Naive B cell (primary cell): ENCODE measurements at regions not wholly inside any gene's neighbourhood (a gene's known extent, or its start where the extent isn't known, plus 50 kb on each side); places are given as distances from the start of the nearest gene placed in this dataset.

Experiments
- ATAC-seq, 2 donors: fragments of 150-1000 bp; cut with Tn5 transposase; 2 replicates each; pipeline ENCODE4 v1.10.0; 2021; ENCODE audit warnings: low read depth in 2 of 2, mild to moderate bottlenecking in 2 of 2, moderate library complexity in 2 of 2
- DNase-seq: peaks from one replicate; pipeline ENCODE4 v3.0.0; 2022
- H3K27ac Mint-ChIP-seq, 6 donors: one replicate each; pipeline ENCODE4 v1.8.0; 2020 to 2022; ENCODE audit warnings: mild to moderate bottlenecking in 6 of 6, mixed read lengths in 6 of 6, moderate library complexity in 5 of 6, inconsistent platforms in 2 of 6
- H3K27me3 Mint-ChIP-seq, 3 donors: one replicate each; pipeline ENCODE4 v1.8.0; 2021 to 2022; ENCODE audit warnings: mixed read lengths in 3 of 3, mild to moderate bottlenecking in 1 of 3
- H3K36me3 Mint-ChIP-seq, 2 donors: one replicate each; pipeline ENCODE4 v1.8.0; 2020 to 2022; ENCODE audit warnings: mixed read lengths in 2 of 2, inconsistent platforms in 1 of 2, mild to moderate bottlenecking in 1 of 2
- H3K4me1 Mint-ChIP-seq, 3 donors: one replicate each; pipeline ENCODE4 v1.8.0; 2020 to 2022; ENCODE audit warnings: mixed read lengths in 3 of 3, inconsistent platforms in 1 of 3, mild to moderate bottlenecking in 1 of 3, moderate library complexity in 1 of 3
- H3K4me3 Mint-ChIP-seq, 8 donors: one replicate each; pipeline ENCODE4 v1.8.0; 2020 to 2022; ENCODE audit warnings: mild to moderate bottlenecking in 8 of 8, mixed read lengths in 8 of 8, moderate library complexity in 8 of 8, inconsistent platforms in 2 of 8
- H3K9me3 Mint-ChIP-seq, 7 donors: one replicate each; pipeline ENCODE4 v1.8.0; 2020 to 2022; ENCODE audit warnings: mixed read lengths in 7 of 7, mild to moderate bottlenecking in 5 of 7, inconsistent platforms in 2 of 7, moderate library complexity in 1 of 7

GRCh38 chr7:116353647-116354046, 143.3 kb downstream of the TES start:
- H3K4me1 Mint-ChIP-seq, result no peaks in the 10 kb centered on the region
- H3K9me3 Mint-ChIP-seq, result peaks cover 0 to 4% (median 0%) of the 10 kb centered on the region in 7 donors
- no peaks in the 10 kb centered on the region for H3K36me3 Mint-ChIP-seq
- no peak for DNase-seq
- no peak overlapping the region for H3K27ac Mint-ChIP-seq
- peaks cover 6 to 12% (median 9%) of the 10 kb centered on the region in 3 donors for H3K27me3 Mint-ChIP-seq
- no peak for ATAC-seq
- no peak overlapping the region for H3K4me3 Mint-ChIP-seq

GRCh38 chr7:116354171-116354545, 143.8 kb downstream of the TES start:
- H3K36me3 Mint-ChIP-seq, result no peaks in the 10 kb centered on the region
- H3K27me3 Mint-ChIP-seq, result peaks cover under 1 to 9% (median 7%) of the 10 kb centered on the region in 3 donors
- no peak overlapping the region for H3K4me3 Mint-ChIP-seq
- H3K27ac Mint-ChIP-seq, result no peak overlapping the region
- no peaks in the 10 kb centered on the region for H3K4me1 Mint-ChIP-seq
- DNase-seq (no peak), ATAC-seq (no peak)
- H3K9me3 Mint-ChIP-seq, result peaks cover 0 to under 1% (median 0%) of the 10 kb centered on the region in 7 donors

DNA sequence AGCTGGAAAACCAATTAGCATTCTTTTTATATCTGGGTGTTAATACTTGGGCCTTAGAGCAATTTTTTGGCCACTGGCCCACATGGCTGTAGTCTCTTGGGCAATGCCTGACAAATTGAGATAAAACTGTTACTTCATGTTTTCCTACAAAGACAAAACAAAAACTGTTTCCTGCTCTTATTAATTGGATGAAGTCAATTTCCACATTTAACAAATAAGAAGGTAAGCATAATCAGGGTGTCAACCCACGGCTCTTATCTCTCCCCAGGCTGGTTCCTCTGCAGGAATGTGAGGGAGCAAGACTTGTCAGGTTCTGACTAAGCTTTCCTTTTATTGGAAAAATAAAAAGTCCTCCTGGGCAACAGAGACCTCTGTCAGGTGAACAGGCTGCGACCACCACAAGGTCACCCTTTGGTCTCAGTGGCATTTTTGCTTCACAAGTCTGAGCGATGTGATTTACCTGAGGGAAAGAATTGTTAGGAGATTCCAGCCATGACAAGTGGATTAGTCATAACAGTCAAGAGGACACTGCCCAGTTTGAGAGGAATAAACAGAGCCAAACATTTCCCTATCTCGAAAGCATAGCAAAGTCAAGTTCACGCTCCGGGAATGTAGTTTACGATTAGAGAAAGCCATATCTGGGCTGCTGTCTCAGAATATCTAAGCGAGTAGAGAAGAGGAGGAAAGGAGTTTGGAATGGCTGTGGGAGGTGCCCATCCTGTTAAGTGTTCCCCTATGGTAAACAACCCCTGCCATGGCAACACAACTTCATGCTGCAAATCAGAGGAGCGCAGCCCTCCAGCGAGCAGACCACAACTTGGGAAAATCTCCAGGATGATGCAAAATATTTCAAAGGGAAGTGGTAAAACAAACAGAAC, 144.4 kb downstream of the TES start:
- H3K27me3 Mint-ChIP-seq, result peaks cover 0 to 9% (median 5%) of the 10 kb centered on the region in 3 donors
- no peaks in the 10 kb centered on the region for H3K36me3 Mint-ChIP-seq
- ATAC-seq, result no peak

GRCh38 chr7:116355424-116355765, 144.1 kb upstream of the CAV2 start:
- Mint-ChIP-seq H3K27me3 (peaks cover 0 to 9% (median 5%) of the 10 kb centered on the region in 3 donors), H3K27ac (no peak overlapping the region), H3K36me3 (no peaks in the 10 kb centered on the region), H3K4me1 (no peaks in the 10 kb centered on the region), H3K4me3 (no peak overlapping the region), H3K9me3 (no peaks in the 10 kb centered on the region)
- DNase-seq (no peak), ATAC-seq (no peak)

More for the DNA sequence above, 144.4 kb downstream of the TES start:
- Mint-ChIP-seq H3K27ac (no peak overlapping the region), H3K4me1 (no peaks in the 10 kb centered on the region), H3K9me3 (no peaks in the 10 kb centered on the region), H3K4me3 (no peak overlapping the region)
- no peak for DNase-seq

- H3K4me3 Mint-ChIP-seq, result no peak overlapping the region
- no peaks in the 10 kb centered on the region for H3K4me1 Mint-ChIP-seq
- peaks cover 0 to 9% (median 5%) of the 10 kb centered on the region in 3 donors for H3K27me3 Mint-ChIP-seq
- H3K27ac Mint-ChIP-seq, result no peak overlapping the region
- H3K9me3 Mint-ChIP-seq, result peaks cover 0 to 3% (median 0%) of the 10 kb centered on the region in 7 donors
- DNase-seq (no peak), ATAC-seq (no peak)
- no peaks in the 10 kb centered on the region for H3K36me3 Mint-ChIP-seq
These were observed 143.1 kb upstream of the CAV2 start for GRCh38 chr7:116356333-116356965.

DNA sequence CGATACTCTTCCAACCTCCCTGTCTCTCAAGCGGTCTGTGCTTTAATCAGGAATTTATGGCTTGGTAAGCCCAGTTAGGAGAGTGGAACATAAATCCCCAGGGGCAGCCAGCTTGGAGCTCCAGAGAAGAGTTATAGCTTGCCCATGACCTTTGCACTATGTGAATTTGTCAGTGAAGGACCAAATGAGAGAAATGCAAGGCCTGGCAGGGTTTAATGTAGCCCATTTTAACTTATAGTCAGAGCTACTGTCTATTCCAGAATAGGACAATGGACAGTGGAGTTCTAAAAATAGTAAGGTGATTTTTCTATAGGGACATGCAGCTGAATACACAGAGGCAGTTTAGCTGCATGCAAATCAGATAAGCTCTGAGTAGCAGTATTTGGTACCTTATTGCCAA, 142.6 kb upstream of the CAV2 start:
- Mint-ChIP-seq H3K4me1 (no peaks in the 10 kb centered on the region), H3K27me3 (peaks cover 0 to 9% (median 5%) of the 10 kb centered on the region in 3 donors), H3K36me3 (no peaks in the 10 kb centered on the region), H3K27ac (no peak overlapping the region), H3K9me3 (peaks cover 0 to 4% (median 0%) of the 10 kb centered on the region in 7 donors), H3K4me3 (no peak overlapping the region)
- ATAC-seq (no peak), DNase-seq (no peak)

GRCh38 chr7:116357781-116358670, 141.5 kb upstream of the CAV2 start:
- no peak overlapping the region for H3K4me3 Mint-ChIP-seq
- peaks cover 0 to 4% (median 0%) of the 10 kb centered on the region in 7 donors for H3K9me3 Mint-ChIP-seq
- DNase-seq (no peak), ATAC-seq (no peak)
- no peaks in the 10 kb centered on the region for H3K36me3 Mint-ChIP-seq
- H3K27ac Mint-ChIP-seq, result no peak overlapping the region
- no peaks in the 10 kb centered on the region for H3K4me1 Mint-ChIP-seq
- peaks cover 0 to 9% (median 5%) of the 10 kb centered on the region in 3 donors for H3K27me3 Mint-ChIP-seq

DNA sequence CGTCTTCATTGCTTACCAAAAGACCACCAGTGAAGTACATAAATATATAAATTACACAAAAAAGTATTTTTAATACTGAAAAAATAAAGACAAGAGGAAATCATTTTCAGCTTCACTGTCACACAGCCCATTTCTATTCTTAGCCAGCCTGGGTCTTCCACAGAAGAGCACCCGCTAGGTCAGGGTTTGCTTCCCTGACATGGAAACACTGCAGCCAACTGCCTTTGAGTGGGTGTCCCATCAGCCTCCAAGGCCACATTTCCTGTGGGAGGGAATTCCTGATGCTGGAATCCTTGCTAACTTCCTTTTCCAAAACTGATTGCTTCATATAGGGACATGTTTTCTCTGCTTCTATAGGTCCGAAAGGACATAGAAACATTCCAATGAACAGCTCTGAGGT, 137.8 kb upstream of the CAV2 start:
- peaks cover 0 to 4% (median 0%) of the 10 kb centered on the region in 7 donors for H3K9me3 Mint-ChIP-seq
- DNase-seq (no peak), ATAC-seq (no peak)
- H3K36me3 Mint-ChIP-seq, result no peaks in the 10 kb centered on the region
- H3K27me3 Mint-ChIP-seq, result peaks cover 0 to 5% (median 0%) of the 10 kb centered on the region in 3 donors
- H3K4me1 Mint-ChIP-seq, result no peaks in the 10 kb centered on the region
- H3K27ac Mint-ChIP-seq, result no peak overlapping the region
- no peak overlapping the region for H3K4me3 Mint-ChIP-seq

DNA sequence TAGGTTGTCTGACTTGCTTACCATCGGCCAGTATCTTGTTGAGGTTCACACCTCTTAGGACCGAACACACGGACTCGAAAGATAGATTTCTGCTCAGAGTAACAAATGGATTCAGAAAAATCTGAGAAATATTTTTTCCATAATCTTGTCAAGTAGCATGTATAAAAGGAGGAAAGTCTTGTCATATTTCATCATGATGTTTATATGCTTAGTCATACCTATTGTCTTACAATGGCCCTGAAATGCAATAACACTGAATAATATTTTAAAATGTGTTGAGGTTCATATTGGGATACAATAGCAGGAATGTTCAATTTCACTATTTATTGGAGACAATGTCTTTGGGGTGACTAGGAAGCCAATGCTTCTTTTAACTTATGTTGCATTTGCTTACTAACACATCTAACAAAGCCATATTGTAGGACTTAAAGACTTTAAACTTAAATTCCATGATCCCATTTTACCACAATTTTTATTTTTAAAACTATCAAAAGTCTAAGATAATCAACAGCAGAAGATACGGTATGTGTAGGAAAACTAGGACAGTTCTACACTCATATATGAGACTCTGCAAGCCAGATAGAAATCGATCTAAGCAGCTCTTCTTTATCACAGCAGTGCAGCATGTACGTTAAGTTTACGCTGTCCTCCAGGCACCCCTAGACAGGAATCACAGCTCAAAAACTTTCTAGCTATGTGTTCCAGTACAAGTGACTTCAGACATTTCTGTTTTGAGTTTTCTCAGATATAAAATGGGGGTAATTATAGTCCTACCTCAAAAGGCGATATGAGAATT, 135.7 kb upstream of the CAV2 start:
- no peak for ATAC-seq
- no peak overlapping the region for H3K4me3 Mint-ChIP-seq
- H3K4me1 Mint-ChIP-seq, result no peaks in the 10 kb centered on the region
- peaks cover 0 to 4% (median 0%) of the 10 kb centered on the region in 7 donors for H3K9me3 Mint-ChIP-seq
- no peaks in the 10 kb centered on the region for H3K27me3 Mint-ChIP-seq
- H3K27ac Mint-ChIP-seq, result no peak overlapping the region
- H3K36me3 Mint-ChIP-seq, result no peaks in the 10 kb centered on the region
- no peak for DNase-seq

GRCh38 chr7:116364469-116364868, 135.1 kb upstream of the CAV2 start:
- H3K9me3 Mint-ChIP-seq, result peaks cover 0 to 4% (median 0%) of the 10 kb centered on the region in 7 donors
- no peak for DNase-seq
- no peak for ATAC-seq
- H3K27me3 Mint-ChIP-seq, result no peaks in the 10 kb centered on the region
- no peak overlapping the region for H3K27ac Mint-ChIP-seq
- no peaks in the 10 kb centered on the region for H3K36me3 Mint-ChIP-seq
- H3K4me1 Mint-ChIP-seq, result no peaks in the 10 kb centered on the region
- H3K4me3 Mint-ChIP-seq, result no peak overlapping the region

GRCh38 chr7:116365797-116366196, 133.7 kb upstream of the CAV2 start:
- DNase-seq, result no peak
- H3K27ac Mint-ChIP-seq, result no peak overlapping the region

DNA sequence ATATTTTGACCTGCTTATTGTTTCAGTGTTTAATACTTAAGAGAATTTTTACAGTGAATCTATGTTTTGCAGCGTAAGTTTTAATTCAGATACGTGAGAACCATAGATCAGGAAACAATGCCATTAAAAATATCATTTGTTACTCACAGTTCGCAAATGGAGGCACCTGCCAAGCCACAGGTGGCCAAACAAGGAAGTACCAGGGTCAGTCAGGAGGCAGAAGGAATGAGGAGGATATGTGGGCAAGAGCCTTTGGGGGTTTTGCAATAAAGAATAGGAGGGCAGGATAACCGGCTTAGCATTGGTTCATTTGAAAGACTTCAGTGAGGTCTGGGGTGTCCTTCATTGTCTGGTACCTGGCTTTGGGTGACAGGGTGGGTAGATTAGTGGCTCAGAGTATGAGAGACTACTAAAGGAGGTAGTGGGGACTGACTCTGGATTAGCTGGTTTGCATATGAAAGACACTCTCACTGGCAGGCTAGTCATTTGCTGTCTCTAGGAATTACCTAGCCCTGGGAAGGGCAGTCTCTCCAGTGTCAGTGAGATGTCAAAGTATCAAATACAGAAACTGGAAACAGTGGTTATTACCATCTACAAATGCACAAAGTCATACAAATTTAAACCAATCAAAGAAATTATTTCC, 132.2 kb upstream of the CAV2 start:
- DNase-seq (no peak), ATAC-seq (no peak)
- Mint-ChIP-seq H3K27me3 (peaks cover 9 to 15% (median 9%) of the 10 kb centered on the region in 3 donors), H3K27ac (no peak overlapping the region), H3K36me3 (no peaks in the 10 kb centered on the region), H3K4me1 (no peaks in the 10 kb centered on the region), H3K4me3 (no peak overlapping the region), H3K9me3 (peaks cover 0 to 5% (median 0%) of the 10 kb centered on the region in 7 donors)

More at GRCh38 chr7:116365797-116366196, 133.7 kb upstream of the CAV2 start:
- no peaks in the 10 kb centered on the region for H3K4me1 Mint-ChIP-seq
- peaks cover 0 to 4% (median 0%) of the 10 kb centered on the region in 7 donors for H3K9me3 Mint-ChIP-seq
- no peaks in the 10 kb centered on the region for H3K36me3 Mint-ChIP-seq
- no peak overlapping the region for H3K4me3 Mint-ChIP-seq
- H3K27me3 Mint-ChIP-seq, result peaks cover 3 to 10% (median 7%) of the 10 kb centered on the region in 3 donors
- no peak for ATAC-seq
